Adrenal gland (tissue), 9 donors: ENCODE measurements at regions not wholly inside any gene's neighbourhood (a gene's known extent, or its start where the extent isn't known, plus 50 kb on each side); places are given as distances from the start of the nearest gene placed in this dataset.

Source experiments
- DNase-seq, 7 donors: peaks; one replicate each; pipeline ENCODE4 v3.0.0-alpha.2; 2019 to 2020
- H3K27ac ChIP-seq, 5 donors: fragments of 200-600 bp; sonication (generic) in 4 of 5; 1 replicate in 3 of 5; 2 replicates in 2 of 5; pipeline versions ENCODE4 v1.5.1 to v1.8.0; 2016 to 2020; ENCODE audit warnings: mild to moderate bottlenecking in 1 of 5
- H3K27me3 ChIP-seq: fragments of 200-600 bp; 2 replicates; pipeline ENCODE4 v1.8.0; 2021
- H3K36me3 ChIP-seq, 2 donors: fragments of 200-600 bp; replicated peaks in 1 of 2; 1 replicate in 1 of 2; 2 replicates in 1 of 2; pipeline versions ENCODE4 v1.5.1 to v1.8.0; 2018 to 2022
- H3K4me1 ChIP-seq, 2 donors: fragments of 200-600 bp; replicated peaks in 1 of 2; 1 replicate in 1 of 2; 2 replicates in 1 of 2; pipeline versions ENCODE4 v1.5.1 to v1.8.0; 2018 to 2021
- H3K4me3 ChIP-seq, 4 donors: fragments of 200-600 bp; sonication (generic) in 3 of 4; one replicate each; pipeline ENCODE4 v1.5.1; 2016 to 2018
- H3K9me3 ChIP-seq, 3 donors: fragments of 200-600 bp; sonication (generic) in 1 of 3; replicated peaks in 1 of 3; 1 replicate in 2 of 3; 2 replicates in 1 of 3; pipeline versions ENCODE4 v1.5.1 to v1.8.0; 2016 to 2021
- POLR2A ChIP-seq, 2 donors: fragments of 450-650 bp; IDR thresholded peaks; one replicate each; pipeline ENCODE4 v1.6.1; 2017; ENCODE audit warnings: antibody characterized with exemption in 2 of 2, mild to moderate bottlenecking in 2 of 2, moderate library complexity in 1 of 2
- WGBS, 4 donors: extraction: QIAGEN DNeasy Blood & Tissue Kit in 2 of 4; methylation state at CpG; one replicate each; pipeline versions ENCODE4 v1.1.5 to v1.1.7; 2013 to 2017; 5-methylcytosine and 5-hydroxymethylcytosine counted together
- intact Hi-C, 2 donors: fragments of 100-400 bp; cut with DNase I; formaldehyde crosslinking; loops; one replicate each; pipeline versions ENCODE4 v1.14.1 to v1.15.0; 2022 to 2023
- TF ChIP-seq, protein P1 (sequence below), 6 experiments: fragments of 450-650 bp in 4 of 6; fragments of 200-600 bp in 2 of 6; sonication (generic) in 1 of 6; IDR thresholded peaks; 1 replicate in 5 of 6; 2 replicates in 1 of 6; pipeline versions ENCODE4 v1.5.1 to v1.8.0; 2016 to 2021; ENCODE audit warnings: antibody characterized with exemption in 6 of 6, mild to moderate bottlenecking in 2 of 6, moderate library complexity in 1 of 6
- donor health status: healthy with polysubstance abuse.
- donor health status: Bipolar disorder and iron deficiency.
- donor health status: DM: yes; HTN: yes; CAD: no.
- donor health status: DM: no; HTN: no; CAD: no.
- donor health status: DM: no; HTN: no; CAD: no.

DNA sequence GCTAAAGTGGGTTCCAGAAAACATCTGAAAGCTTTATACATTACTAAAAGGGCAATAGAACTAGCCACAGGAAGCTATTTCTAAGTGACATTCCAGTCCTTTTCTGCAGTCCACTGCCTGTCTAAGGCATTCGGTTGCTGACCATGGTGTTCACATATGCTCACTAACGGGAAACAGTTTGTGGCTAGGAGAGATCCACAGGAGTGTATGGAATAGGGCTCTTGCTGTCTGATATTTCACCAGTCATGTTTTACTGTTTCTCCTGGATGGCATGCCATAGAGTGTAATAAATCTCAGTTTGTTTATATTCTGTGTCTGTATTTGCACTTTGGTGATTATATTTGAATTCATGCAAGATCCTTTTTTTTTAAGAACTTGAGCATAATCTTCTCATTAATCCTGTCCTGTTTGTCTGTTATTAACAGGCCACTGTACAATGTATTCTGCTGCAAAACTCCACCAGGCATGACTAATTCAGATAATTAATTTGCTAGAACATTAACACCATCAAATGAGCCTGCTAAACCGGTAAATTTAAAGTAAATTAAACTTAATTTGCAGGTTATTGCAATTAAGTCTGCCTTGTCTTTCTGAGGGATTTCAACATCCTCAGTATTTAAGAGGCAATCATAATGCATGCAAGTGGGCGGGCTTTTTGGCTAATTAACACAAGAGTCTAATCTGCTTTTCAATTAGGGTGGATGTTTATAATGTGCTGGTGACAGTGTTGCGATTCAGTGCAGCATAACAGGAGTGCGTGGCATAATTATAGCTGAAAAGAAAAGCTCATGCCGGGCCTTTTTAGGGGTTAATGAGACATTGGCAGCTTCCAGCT is 201.3 kb downstream of the POU4F1 start:
- DNase-seq = no peak

DNA sequence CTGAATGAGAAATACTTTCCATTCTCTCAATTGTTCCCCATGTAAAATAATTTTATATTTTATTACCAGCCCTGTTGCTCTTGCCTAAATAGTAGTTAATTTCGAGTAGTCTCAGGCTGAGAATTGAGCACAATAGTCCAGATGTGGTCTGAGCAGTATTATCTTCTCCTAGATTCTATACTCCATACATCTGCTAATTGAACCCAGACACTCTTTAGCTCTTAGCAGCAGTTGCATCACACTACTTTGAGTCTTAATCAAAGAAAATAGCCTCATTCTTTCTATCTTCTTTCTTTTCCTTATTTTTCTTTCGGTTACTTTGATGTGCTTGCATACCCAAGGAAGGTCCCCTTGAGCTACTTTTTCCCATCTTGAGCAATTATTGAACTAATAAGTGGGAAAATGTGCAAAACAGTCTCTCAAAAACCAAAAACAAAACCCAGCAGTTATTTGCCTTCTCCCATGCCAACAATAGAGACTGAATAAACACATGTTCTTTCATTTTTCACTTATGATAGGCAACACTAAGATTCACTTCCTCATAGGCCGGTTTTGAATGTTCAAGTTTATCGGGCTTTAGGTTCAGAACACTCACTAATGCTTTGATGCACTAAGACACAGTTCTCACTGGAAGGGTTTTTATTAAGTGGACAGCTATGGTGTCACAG is 204.5 kb downstream of the POU4F1 start:
- TF ChIP-seq, protein P1, sequence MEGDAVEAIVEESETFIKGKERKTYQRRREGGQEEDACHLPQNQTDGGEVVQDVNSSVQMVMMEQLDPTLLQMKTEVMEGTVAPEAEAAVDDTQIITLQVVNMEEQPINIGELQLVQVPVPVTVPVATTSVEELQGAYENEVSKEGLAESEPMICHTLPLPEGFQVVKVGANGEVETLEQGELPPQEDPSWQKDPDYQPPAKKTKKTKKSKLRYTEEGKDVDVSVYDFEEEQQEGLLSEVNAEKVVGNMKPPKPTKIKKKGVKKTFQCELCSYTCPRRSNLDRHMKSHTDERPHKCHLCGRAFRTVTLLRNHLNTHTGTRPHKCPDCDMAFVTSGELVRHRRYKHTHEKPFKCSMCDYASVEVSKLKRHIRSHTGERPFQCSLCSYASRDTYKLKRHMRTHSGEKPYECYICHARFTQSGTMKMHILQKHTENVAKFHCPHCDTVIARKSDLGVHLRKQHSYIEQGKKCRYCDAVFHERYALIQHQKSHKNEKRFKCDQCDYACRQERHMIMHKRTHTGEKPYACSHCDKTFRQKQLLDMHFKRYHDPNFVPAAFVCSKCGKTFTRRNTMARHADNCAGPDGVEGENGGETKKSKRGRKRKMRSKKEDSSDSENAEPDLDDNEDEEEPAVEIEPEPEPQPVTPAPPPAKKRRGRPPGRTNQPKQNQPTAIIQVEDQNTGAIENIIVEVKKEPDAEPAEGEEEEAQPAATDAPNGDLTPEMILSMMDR (IDR thresholded peaks at IDR 0.05) = no peak
- TF ChIP-seq POLR2A (IDR thresholded peaks at IDR 0.05) = no peak
- H3K9me3 ChIP-seq = no peaks in the 10 kb centered on the region
- H3K27ac ChIP-seq = no peak overlapping the region
- no peak overlapping the region for H3K4me3 ChIP-seq
- 68 to 75% (median 70%) methylated on average over 4 of the region's 4 CpGs for WGBS, 4 donors
- no peaks in the 10 kb centered on the region for H3K27me3 ChIP-seq
- H3K4me1 ChIP-seq = no peaks in the 10 kb centered on the region
- intact Hi-C loops = no loop called here
- no peak for DNase-seq
- H3K36me3 ChIP-seq = no peaks in the 10 kb centered on the region

More for the DNA sequence above, 201.3 kb downstream of the POU4F1 start:
- intact Hi-C loops = no loop called here
- TF ChIP-seq, protein P1 (IDR thresholded peaks at IDR 0.05) = no peak
- TF ChIP-seq POLR2A (IDR thresholded peaks at IDR 0.05) = no peak
- H3K27ac ChIP-seq = no peak overlapping the region
- H3K27me3 ChIP-seq = no peaks in the 10 kb centered on the region
- no peak overlapping the region for H3K4me3 ChIP-seq
- H3K9me3 ChIP-seq = no peaks in the 10 kb centered on the region
- H3K36me3 ChIP-seq = no peaks in the 10 kb centered on the region
- WGBS, 4 donors = 65 to 73% (median 71%) methylated on average over 7 of the region's 7 CpGs
- no peaks in the 10 kb centered on the region for H3K4me1 ChIP-seq

DNA sequence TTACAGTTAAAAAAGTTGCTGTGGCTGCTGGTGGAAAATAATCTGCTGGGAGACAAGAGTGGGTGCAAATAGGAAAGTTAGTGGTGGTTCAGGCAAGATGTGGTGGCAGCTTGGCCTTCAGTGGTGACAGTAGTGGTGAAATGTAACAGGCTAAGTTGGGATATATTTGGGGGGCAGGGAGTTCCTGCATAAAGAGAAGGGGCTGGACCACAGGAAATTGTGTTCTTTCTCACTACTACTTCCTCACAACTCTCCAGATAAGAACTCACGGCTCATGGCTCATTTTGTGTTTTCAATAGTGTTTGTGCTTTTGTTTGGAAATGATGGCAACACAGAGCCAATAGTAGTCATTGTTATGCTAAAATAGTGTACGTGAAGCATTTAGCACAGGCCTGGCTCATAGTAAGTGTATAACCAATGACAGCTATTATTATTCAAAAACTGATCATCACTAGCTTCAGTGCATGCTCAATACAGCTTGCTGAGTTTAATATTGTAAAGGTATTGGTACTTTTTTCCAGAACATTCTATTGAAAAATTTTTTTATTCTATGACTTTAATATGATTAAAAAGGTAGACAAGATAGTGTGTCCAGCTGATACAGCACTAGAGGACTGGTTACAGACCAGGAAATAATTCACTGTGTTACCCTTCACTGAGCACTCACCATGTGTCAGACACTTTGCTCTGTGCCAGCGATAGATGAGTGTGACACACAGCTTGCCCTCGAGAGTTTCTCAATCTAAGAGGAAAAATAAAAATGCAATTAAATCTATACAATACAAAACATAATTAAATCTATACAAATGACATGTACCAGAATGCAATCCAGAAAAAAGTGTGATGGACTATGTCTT is 209.8 kb downstream of the POU4F1 start:
- Histone ChIP-seq H3K36me3 (no peaks in the 10 kb centered on the region), H3K27ac (no peak overlapping the region), H3K4me3 (no peak overlapping the region), H3K27me3 (no peaks in the 10 kb centered on the region), H3K4me1 (no peaks in the 10 kb centered on the region), H3K9me3 (no peaks in the 10 kb centered on the region)
- 60 to 72% (median 70%) methylated on average over 4 of the region's 4 CpGs for WGBS, 4 donors
- intact Hi-C loops = no loop called here
- TF ChIP-seq, protein P1 (IDR thresholded peaks at IDR 0.05) = no peak
- TF ChIP-seq POLR2A (IDR thresholded peaks at IDR 0.05) = no peak
- no peak for DNase-seq

DNA sequence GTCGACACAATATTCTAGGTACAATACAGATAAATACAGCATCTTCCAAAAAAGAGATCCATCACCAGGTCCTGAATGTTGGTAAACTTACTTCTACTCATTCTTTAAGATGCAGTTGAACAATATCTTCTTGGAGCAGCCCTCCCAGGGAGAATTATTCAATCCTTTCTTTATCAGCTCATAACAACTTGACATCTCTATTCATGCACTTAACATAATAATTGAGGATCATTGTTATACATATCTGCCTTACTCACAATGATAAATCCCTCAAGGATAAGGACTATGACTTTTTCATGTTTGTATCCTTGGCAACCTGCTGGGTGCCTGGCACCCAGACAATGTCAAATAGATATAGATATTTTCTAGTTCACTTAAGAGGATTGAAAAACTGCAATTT is 219.5 kb downstream of the POU4F1 start:
- no peak for DNase-seq
- Histone ChIP-seq H3K27ac (no peak overlapping the region), H3K9me3 (no peaks in the 10 kb centered on the region), H3K4me3 (no peak overlapping the region), H3K4me1 (no peaks in the 10 kb centered on the region), H3K36me3 (no peaks in the 10 kb centered on the region), H3K27me3 (no peaks in the 10 kb centered on the region)
- intact Hi-C loops = no loop called here
- 71 to 83% (median 79%) methylated on average over 1 of the region's 1 CpG for WGBS, 4 donors
- TF ChIP-seq, protein P1 (IDR thresholded peaks at IDR 0.05) = no peak
- no peak for TF ChIP-seq POLR2A (IDR thresholded peaks at IDR 0.05)
